Osteoblast (primary cell): ENCODE measurements at regions not wholly inside any gene's neighbourhood (a gene's known extent, or its start where the extent isn't known, plus 50 kb on each side); places are given as distances from the start of the nearest gene placed in this dataset.
"Not testable (repeated sequence)": the region's sequence is repeated elsewhere in the genome, so short reads cannot be mapped to it uniquely, and the experiment has no call there.

Source experiments
- DNase-seq: peaks from one replicate; pipeline ENCODE4 v3.0.0; 2011; ENCODE audit warnings: low spot score, mixed read lengths; ENCODE audit not compliant: insufficient read length; ENCODE audit errors: missing footprints
- H2AFZ ChIP-seq: 2 replicates; pipeline ENCODE4 v1.6.0; 2011; ENCODE audit warnings: mild to moderate bottlenecking, low read length
- H3K27ac ChIP-seq: 2 replicates; pipeline ENCODE4 v1.5.1; 2011; ENCODE audit warnings: mild to moderate bottlenecking, low read depth, low read length, moderate library complexity
- H3K27me3 ChIP-seq: 2 replicates; pipeline ENCODE4 v1.6.0; 2012; ENCODE audit warnings: mild to moderate bottlenecking, control low read depth, inconsistent platforms, low read length, moderate library complexity; ENCODE audit not compliant: insufficient read depth
- H3K36me3 ChIP-seq: 2 replicates; pipeline ENCODE4 v1.5.1; 2011; ENCODE audit warnings: mild to moderate bottlenecking, low read length, control low read depth, moderate library complexity; ENCODE audit not compliant: insufficient read depth
- H3K4me1 ChIP-seq: 2 replicates; pipeline ENCODE4 v1.5.1; 2011; ENCODE audit warnings: mild to moderate bottlenecking, low read length, control low read depth, moderate library complexity; ENCODE audit not compliant: insufficient read depth
- H3K4me2 ChIP-seq: 2 replicates; pipeline ENCODE4 v1.6.0; 2011; ENCODE audit warnings: mild to moderate bottlenecking, low read length; ENCODE audit not compliant: insufficient read depth
- H3K4me3 ChIP-seq: fragments of 200-600 bp; sonication (generic); 3 replicates; pipeline ENCODE4 v1.5.1; 2012; ENCODE audit warnings: mild to moderate bottlenecking, low read length, inconsistent platforms; ENCODE audit not compliant: insufficient read depth
- H3K79me2 ChIP-seq: 2 replicates; pipeline ENCODE4 v1.6.0; 2012; ENCODE audit warnings: mild to moderate bottlenecking, low read length, control low read depth, inconsistent platforms; ENCODE audit not compliant: insufficient read depth
- H3K9me3 ChIP-seq: 2 replicates; pipeline ENCODE4 v1.5.1; 2011; ENCODE audit warnings: low read depth, low read length, control low read depth
- H4K20me1 ChIP-seq: 2 replicates; pipeline ENCODE4 v1.6.0; 2012; ENCODE audit warnings: mild to moderate bottlenecking, low read length, control low read depth; ENCODE audit not compliant: insufficient read depth
- TF ChIP-seq, protein P1 (sequence below): IDR thresholded peaks from 2 replicates; pipeline ENCODE4 v1.5.1; 2011; ENCODE audit warnings: mild to moderate bottlenecking, low read depth, low read length, moderate library complexity; ENCODE audit errors: extremely low read depth

DNA sequence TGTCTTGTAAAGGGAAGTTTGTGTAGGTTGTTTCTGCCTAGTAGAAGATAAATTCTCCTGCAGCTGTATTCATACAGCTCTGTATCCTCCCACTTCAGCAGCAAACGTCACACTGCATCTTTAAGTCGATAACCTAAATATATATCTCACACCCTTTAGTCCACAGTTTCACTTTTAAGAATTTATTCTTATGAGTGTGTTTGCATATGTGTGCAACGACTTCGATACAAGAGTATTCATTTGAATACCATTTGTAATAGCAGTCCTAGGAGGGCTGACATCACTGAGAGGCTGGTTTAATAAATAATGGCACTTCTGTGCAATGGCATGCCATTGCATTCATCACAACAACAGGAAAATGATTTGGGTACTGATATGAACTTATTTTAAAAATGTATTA is 63.8 kb upstream of the MSH6 start:
- no peak for DNase-seq
- no peaks in the 10 kb centered on the region for H3K36me3 ChIP-seq
- no peaks in the 10 kb centered on the region for H3K4me1 ChIP-seq
- no peaks in the 10 kb centered on the region for H3K27me3 ChIP-seq
- TF ChIP-seq, protein P1, sequence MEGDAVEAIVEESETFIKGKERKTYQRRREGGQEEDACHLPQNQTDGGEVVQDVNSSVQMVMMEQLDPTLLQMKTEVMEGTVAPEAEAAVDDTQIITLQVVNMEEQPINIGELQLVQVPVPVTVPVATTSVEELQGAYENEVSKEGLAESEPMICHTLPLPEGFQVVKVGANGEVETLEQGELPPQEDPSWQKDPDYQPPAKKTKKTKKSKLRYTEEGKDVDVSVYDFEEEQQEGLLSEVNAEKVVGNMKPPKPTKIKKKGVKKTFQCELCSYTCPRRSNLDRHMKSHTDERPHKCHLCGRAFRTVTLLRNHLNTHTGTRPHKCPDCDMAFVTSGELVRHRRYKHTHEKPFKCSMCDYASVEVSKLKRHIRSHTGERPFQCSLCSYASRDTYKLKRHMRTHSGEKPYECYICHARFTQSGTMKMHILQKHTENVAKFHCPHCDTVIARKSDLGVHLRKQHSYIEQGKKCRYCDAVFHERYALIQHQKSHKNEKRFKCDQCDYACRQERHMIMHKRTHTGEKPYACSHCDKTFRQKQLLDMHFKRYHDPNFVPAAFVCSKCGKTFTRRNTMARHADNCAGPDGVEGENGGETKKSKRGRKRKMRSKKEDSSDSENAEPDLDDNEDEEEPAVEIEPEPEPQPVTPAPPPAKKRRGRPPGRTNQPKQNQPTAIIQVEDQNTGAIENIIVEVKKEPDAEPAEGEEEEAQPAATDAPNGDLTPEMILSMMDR = no peak
- H2AFZ ChIP-seq = no peak overlapping the region
- H3K4me2 ChIP-seq = no peak overlapping the region
- no peak overlapping the region for H3K4me3 ChIP-seq
- no peaks in the 10 kb centered on the region for H3K79me2 ChIP-seq
- no peaks in the 10 kb centered on the region for H3K9me3 ChIP-seq
- no peaks in the 10 kb centered on the region for H4K20me1 ChIP-seq
- H3K27ac ChIP-seq = no peak overlapping the region

DNA sequence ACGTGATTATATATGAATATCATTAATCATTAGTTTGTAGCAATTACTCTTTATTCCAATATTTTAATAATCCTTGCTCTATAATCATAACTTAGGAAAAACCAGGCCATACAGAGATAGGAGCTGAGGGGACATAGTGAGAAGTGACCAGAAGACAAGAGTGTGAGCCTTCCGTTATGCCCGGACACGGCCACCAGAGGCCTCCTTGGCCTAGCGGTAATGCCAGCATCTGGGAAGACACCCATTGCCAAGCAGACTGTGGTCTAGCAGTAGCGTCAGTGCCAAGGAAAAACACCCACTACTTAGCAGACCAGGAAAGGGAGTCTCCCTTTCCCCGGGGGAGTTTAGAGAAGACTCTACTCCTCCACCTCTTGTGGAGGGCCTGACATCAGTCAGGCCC is 66.6 kb upstream of the MSH6 start:
- not testable (repeated sequence) for H3K27me3 ChIP-seq, H2AFZ ChIP-seq, H3K79me2 ChIP-seq, H3K36me3 ChIP-seq, DNase-seq, H3K27ac ChIP-seq, H3K4me2 ChIP-seq, H3K4me1 ChIP-seq, H4K20me1 ChIP-seq, H3K4me3 ChIP-seq, H3K9me3 ChIP-seq

DNA sequence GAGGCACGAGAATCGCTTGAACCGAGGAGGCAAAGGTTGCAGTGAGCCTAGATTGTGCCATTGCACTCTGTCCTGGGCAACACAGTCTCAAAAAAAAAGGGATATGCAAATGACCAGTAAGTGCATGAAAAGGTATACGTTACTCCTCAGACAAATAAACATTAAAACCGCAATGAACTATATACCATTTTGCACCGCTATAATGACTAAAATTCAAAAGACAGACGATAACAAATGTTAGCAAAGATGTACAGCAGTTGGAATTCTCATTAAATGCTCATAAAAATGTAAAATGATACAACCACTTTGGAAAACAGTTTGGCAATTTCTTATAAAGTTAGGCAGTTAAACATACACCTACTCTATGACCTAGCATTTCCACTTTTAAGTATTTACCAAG is 67.4 kb upstream of the MSH6 start:
- Histone ChIP-seq H3K4me1 (no peaks in the 10 kb centered on the region), H4K20me1 (no peaks in the 10 kb centered on the region), H3K79me2 (no peaks in the 10 kb centered on the region), H2AFZ (no peak overlapping the region), H3K4me3 (no peak overlapping the region), H3K27me3 (no peaks in the 10 kb centered on the region), H3K9me3 (no peaks in the 10 kb centered on the region), H3K4me2 (no peak overlapping the region), H3K27ac (no peak overlapping the region), H3K36me3 (no peaks in the 10 kb centered on the region)
- TF ChIP-seq, protein P1 = no peak
- DNase-seq = no peak

DNA sequence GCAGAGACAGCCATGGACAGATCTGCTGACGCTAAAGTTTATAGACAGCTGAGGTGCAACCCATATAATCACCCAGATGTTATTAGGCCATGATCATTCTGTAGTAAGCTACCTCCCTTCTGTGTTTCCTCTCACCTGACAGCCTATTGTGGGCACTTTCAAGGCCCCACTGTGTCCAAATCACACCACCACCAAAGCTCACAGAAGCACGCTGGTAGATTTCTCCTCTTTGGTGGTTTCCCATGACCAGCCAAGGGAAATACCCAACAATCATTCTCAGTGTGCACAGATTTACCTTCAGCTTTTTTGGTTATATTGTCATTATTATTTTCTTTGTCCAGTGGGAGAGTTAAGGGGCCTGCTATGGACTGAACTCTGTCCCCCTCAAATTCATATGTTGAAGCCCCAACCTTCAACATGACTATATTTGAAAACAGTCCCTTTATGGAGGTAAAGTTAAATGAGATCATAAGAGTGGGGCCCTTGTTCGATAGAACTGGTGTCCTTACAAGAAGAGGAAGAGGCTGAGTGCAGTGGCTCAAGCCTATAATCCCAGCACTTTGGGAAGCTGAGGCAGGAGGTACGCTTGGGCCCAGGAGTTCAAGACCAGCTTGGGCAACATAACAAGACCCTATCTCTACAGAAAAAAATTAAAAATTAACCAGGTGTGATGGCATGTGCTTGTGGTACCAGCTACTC is 74.0 kb upstream of the MSH6 start:
- H3K9me3 ChIP-seq = no peaks in the 10 kb centered on the region
- no peak overlapping the region for H2AFZ ChIP-seq
- TF ChIP-seq, protein P1 = no peak
- H3K36me3 ChIP-seq = no peaks in the 10 kb centered on the region
- H3K79me2 ChIP-seq = no peaks in the 10 kb centered on the region
- H3K4me3 ChIP-seq = no peak overlapping the region
- H3K27ac ChIP-seq = no peak overlapping the region
- no peaks in the 10 kb centered on the region for H3K4me1 ChIP-seq
- H4K20me1 ChIP-seq = no peaks in the 10 kb centered on the region
- H3K27me3 ChIP-seq = no peaks in the 10 kb centered on the region
- no peak overlapping the region for H3K4me2 ChIP-seq
- DNase-seq = no peak
